Fibroblast of skin of abdomen (primary cell): ENCODE measurements at regions not wholly inside any gene's neighbourhood (a gene's known extent, or its start where the extent isn't known, plus 50 kb on each side); places are given as distances from the start of the nearest gene placed in this dataset.

Source experiments
- DNase-seq: peaks from one replicate; pipeline ENCODE4 v3.0.0-alpha.2; 2013

GRCh38 chr3:147866561-147866960 lies 457.4 kb downstream of the ZIC1 start:
- DNase-seq = no peak

- DNase-seq = no peak
These were observed 463.4 kb downstream of the ZIC1 start for GRCh38 chr3:147872568-147872967.

GRCh38 chr3:147875498-147875897 lies 466.3 kb downstream of the ZIC1 start:
- peak; percentile 3 for DNase-seq

- DNase-seq = no peak
These were observed 472.8 kb downstream of the ZIC1 start for GRCh38 chr3:147881933-147882332.

GRCh38 chr3:147886879-147887278 lies 477.7 kb downstream of the ZIC1 start:
- no peak for DNase-seq

GRCh38 chr3:147887797-147888196 lies 478.6 kb downstream of the ZIC1 start:
- no peak for DNase-seq

- no peak for DNase-seq
These were observed 480.9 kb downstream of the ZIC1 start for GRCh38 chr3:147890114-147890513.

- no peak for DNase-seq
These were observed 486.3 kb downstream of the ZIC1 start for GRCh38 chr3:147895509-147895908.

GRCh38 chr3:147900851-147901250 lies 491.7 kb downstream of the ZIC1 start:
- DNase-seq = no peak

- no peak for DNase-seq
These were observed 493.9 kb downstream of the ZIC1 start for GRCh38 chr3:147903026-147903425.

- no peak for DNase-seq
These were observed 495.3 kb downstream of the ZIC1 start for GRCh38 chr3:147904421-147904820.

GRCh38 chr3:147906285-147906684 lies 497.1 kb downstream of the ZIC1 start:
- DNase-seq = no peak

GRCh38 chr3:147914532-147914931 lies 505.4 kb downstream of the ZIC1 start:
- DNase-seq = no peak

- DNase-seq = peak; percentile 17
These were observed 505.9 kb downstream of the ZIC1 start for GRCh38 chr3:147915057-147915456.

- no peak for DNase-seq
These were observed 510.3 kb downstream of the ZIC1 start for GRCh38 chr3:147919496-147919895.

GRCh38 chr3:147921051-147921450 lies 511.9 kb downstream of the ZIC1 start:
- peak; percentile 61 for DNase-seq

GRCh38 chr3:147924755-147925154 lies 515.6 kb downstream of the ZIC1 start:
- DNase-seq = no peak

GRCh38 chr3:147925272-147925671 lies 516.1 kb downstream of the ZIC1 start:
- DNase-seq = no peak

- peak; percentile 55 for DNase-seq
These were observed 521.2 kb downstream of the ZIC1 start for GRCh38 chr3:147930232-147930807.

- DNase-seq = no peak
These were observed 525.5 kb downstream of the ZIC1 start for GRCh38 chr3:147934451-147935180.

- no peak for DNase-seq
These were observed 528.2 kb downstream of the ZIC1 start for GRCh38 chr3:147937341-147937740.

- DNase-seq = no peak
These were observed 528.7 kb downstream of the ZIC1 start for GRCh38 chr3:147937891-147938290.

GRCh38 chr3:147939425-147939824 lies 530.3 kb downstream of the ZIC1 start:
- DNase-seq = no peak

- no peak for DNase-seq
These were observed 530.7 kb downstream of the ZIC1 start for GRCh38 chr3:147939839-147940238.
